HEK293T (cell line): ENCODE measurements at regions not wholly inside any gene's neighbourhood (a gene's known extent, or its start where the extent isn't known, plus 50 kb on each side); places are given as distances from the start of the nearest gene placed in this dataset.

Experiments
- L3MBTL2 ChIP-seq: fragments of 450-650 bp; conservative IDR thresholded peaks from 2 replicates; pipeline ENCODE4 v1.6.1; 2016; ENCODE audit warnings: mild to moderate bottlenecking
- PKNOX1 ChIP-seq: fragments of 450-650 bp; IDR thresholded peaks from 2 replicates; pipeline ENCODE4 v1.6.1; 2016

DNA sequence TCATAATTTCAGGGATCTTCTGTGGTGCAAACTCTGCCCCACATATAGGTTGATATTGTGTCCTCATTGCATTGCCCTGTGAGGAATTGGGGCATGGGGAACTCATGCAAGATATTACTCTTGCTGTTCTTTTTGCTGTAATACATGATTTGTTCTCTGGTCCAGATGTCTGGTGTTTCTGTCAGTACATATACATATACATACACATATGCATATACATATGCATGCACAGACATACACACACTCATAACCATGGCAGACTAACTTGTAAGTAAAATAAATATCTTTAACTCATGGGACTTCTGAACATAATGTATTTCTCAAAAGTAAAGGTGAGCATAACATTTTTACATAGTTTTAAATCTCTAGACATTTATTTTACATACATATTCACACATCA, 438.3 kb downstream of the CD109 start:
- TF ChIP-seq L3MBTL2, result no peak
- no peak for TF ChIP-seq PKNOX1
